Tibial nerve (tissue), 4 donors: ENCODE measurements at regions not wholly inside any gene's neighbourhood (a gene's known extent, or its start where the extent isn't known, plus 50 kb on each side); places are given as distances from the start of the nearest gene placed in this dataset.

Experiments used
- EP300 ChIP-seq, 2 donors: sonication (generic); formaldehyde crosslinking; IDR thresholded peaks; one replicate each; pipeline ENCODE4 v1.6.1; 2017; ENCODE audit warnings: antibody characterized with exemption in 2 of 2, mild to moderate bottlenecking in 1 of 2
- POLR2A ChIP-seq, 2 donors: fragments of 450-650 bp; IDR thresholded peaks; one replicate each; pipeline ENCODE4 v1.6.1; 2017; ENCODE audit warnings: antibody characterized with exemption in 2 of 2, mild to moderate bottlenecking in 2 of 2, moderate library complexity in 2 of 2
- TF ChIP-seq, protein P1 (sequence below), 5 experiments: fragments of 200-600 bp in 3 of 5; fragments of 450-650 bp in 2 of 5; sonication (generic) in 3 of 5; IDR thresholded peaks; one replicate each; pipeline ENCODE4 v1.5.1; 2016 to 2019; ENCODE audit warnings: antibody characterized with exemption in 5 of 5, mild to moderate bottlenecking in 3 of 5, moderate library complexity in 2 of 5

DNA sequence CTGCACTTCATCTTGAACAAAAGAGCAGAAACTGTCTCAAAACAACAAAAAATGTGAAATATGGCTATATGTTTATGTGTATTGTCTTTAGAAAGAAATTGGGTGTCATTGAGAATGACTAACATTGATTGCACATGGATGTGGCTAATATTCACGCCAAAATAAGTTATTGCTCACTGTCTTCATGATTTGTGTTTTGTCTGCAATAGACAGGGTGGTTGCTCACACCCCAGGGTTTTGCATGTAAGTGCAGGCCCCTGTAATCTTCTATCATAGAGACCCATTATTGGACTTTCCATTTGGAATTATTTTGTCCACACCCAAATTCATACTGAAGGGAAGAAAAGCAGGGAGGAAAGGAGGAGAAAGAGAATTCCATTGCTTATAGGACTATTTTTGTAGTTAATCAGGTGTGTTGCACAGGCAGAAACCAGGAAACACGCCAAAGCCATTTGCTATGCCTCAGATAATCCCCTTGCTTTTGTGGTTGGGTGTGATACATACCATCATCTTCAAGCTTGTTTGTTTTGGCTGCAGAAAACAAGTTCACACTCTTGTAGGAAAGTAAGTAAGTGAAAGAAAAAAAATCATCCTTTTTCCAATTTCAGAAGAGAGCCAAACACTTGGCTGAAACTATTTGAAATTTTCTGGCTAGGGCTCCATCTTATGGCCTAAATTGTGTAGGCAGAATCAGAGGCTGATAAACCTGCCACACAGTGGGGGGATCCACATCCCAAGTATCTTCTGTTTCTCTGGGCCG lies 214.1 kb downstream of the COL12A1 start:
- TF ChIP-seq EP300 (IDR thresholded peaks at IDR 0.05) = no peak
- TF ChIP-seq, protein P1, sequence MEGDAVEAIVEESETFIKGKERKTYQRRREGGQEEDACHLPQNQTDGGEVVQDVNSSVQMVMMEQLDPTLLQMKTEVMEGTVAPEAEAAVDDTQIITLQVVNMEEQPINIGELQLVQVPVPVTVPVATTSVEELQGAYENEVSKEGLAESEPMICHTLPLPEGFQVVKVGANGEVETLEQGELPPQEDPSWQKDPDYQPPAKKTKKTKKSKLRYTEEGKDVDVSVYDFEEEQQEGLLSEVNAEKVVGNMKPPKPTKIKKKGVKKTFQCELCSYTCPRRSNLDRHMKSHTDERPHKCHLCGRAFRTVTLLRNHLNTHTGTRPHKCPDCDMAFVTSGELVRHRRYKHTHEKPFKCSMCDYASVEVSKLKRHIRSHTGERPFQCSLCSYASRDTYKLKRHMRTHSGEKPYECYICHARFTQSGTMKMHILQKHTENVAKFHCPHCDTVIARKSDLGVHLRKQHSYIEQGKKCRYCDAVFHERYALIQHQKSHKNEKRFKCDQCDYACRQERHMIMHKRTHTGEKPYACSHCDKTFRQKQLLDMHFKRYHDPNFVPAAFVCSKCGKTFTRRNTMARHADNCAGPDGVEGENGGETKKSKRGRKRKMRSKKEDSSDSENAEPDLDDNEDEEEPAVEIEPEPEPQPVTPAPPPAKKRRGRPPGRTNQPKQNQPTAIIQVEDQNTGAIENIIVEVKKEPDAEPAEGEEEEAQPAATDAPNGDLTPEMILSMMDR (IDR thresholded peaks at IDR 0.05) = peak in 1 of 5 experiments; percentile 20
- TF ChIP-seq POLR2A (IDR thresholded peaks at IDR 0.05) = no peak
